ENCODE measurements at regions not wholly inside any gene's neighbourhood (a gene's known extent, or its start where the extent isn't known, plus 50 kb on each side); places are given as distances from the start of the nearest gene placed in this dataset.

DNA sequence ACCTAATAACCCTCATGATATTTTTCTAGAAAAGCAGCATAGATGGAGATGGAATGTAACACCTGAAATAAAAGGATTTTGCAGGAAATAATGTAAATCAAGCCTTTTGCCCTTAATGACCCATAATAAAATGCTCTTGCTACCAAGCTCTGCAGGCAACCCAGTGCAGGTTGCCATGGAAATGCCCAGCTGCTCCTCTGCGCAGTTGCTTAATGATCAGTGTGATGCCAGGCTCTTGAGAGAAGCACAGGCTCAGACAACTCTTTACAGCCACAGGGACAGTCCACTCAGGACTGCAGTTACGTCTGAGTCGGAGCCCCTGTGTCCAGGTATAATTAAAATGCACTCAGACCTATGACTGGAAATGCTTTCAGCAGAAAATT lies 165.5 kb downstream of the LACC1 start:
- no peak for DNase-seq
- intact Hi-C loops (cut with DNase I), result loop anchor here (5.0 kb wide), 1 partner anchor 392 kb away; no protein-coding TSS in a partner anchor
- no peaks in the 10 kb centered on the region for H3K4me1 ChIP-seq
- no peaks in the 10 kb centered on the region for H3K27me3 ChIP-seq
- no peaks in the 10 kb centered on the region for H3K36me3 ChIP-seq
- TF ChIP-seq, protein P1, sequence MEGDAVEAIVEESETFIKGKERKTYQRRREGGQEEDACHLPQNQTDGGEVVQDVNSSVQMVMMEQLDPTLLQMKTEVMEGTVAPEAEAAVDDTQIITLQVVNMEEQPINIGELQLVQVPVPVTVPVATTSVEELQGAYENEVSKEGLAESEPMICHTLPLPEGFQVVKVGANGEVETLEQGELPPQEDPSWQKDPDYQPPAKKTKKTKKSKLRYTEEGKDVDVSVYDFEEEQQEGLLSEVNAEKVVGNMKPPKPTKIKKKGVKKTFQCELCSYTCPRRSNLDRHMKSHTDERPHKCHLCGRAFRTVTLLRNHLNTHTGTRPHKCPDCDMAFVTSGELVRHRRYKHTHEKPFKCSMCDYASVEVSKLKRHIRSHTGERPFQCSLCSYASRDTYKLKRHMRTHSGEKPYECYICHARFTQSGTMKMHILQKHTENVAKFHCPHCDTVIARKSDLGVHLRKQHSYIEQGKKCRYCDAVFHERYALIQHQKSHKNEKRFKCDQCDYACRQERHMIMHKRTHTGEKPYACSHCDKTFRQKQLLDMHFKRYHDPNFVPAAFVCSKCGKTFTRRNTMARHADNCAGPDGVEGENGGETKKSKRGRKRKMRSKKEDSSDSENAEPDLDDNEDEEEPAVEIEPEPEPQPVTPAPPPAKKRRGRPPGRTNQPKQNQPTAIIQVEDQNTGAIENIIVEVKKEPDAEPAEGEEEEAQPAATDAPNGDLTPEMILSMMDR (IDR thresholded peaks at IDR 0.05), result no peak
- no peak for ATAC-seq
- no peak overlapping the region for H3K27ac ChIP-seq
- no peak overlapping the region for H3K4me3 ChIP-seq
- no peaks in the 10 kb centered on the region for H3K9me3 ChIP-seq

DNA sequence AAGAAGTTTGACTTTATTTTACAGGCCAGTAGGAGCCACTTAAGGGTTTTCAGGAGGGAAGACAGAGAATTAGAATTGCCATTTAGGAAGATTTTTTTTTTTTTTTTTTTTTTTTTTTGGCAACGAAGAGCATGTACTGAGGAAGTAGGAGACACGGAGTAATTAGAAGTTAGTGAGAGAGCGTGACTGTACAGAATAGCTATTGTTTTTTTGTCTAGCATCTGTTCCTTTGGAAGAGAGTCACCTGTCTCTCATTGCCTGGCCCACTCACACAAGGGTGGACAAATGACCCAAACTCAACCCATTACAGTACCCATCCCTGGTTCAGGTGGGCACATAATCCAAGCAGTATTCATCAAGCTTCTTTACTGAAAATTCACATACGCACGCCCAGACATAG lies 166.7 kb downstream of the LACC1 start:
- intact Hi-C loops (cut with DNase I), result loop anchor here (5.0 kb wide), 1 partner anchor 391 kb away; no protein-coding TSS in a partner anchor
- Histone ChIP-seq H3K36me3 (no peaks in the 10 kb centered on the region), H3K27me3 (no peaks in the 10 kb centered on the region), H3K4me1 (no peaks in the 10 kb centered on the region), H3K9me3 (no peaks in the 10 kb centered on the region), H3K4me3 (no peak overlapping the region), H3K27ac (no peak overlapping the region)
- TF ChIP-seq, protein P1 (IDR thresholded peaks at IDR 0.05), result no peak
- no peak for ATAC-seq
- no peak for DNase-seq

GRCh38 chr13:44048326-44048725 lies 168.6 kb downstream of the LACC1 start:
- no peaks in the 10 kb centered on the region for H3K36me3 ChIP-seq
- no peaks in the 10 kb centered on the region for H3K27me3 ChIP-seq
- DNase-seq (no peak), ATAC-seq (no peak)
- H3K27ac ChIP-seq, result no peak overlapping the region
- peaks cover 10% of the 10 kb centered on the region for H3K4me1 ChIP-seq
- TF ChIP-seq, protein P1 (IDR thresholded peaks at IDR 0.05), result peak; percentile 7
- no peak overlapping the region for H3K4me3 ChIP-seq
- H3K9me3 ChIP-seq, result no peaks in the 10 kb centered on the region
- intact Hi-C loops (cut with DNase I), result loop anchor here (5.0 kb wide), 1 partner anchor 389 kb away; no protein-coding TSS in a partner anchor

DNA sequence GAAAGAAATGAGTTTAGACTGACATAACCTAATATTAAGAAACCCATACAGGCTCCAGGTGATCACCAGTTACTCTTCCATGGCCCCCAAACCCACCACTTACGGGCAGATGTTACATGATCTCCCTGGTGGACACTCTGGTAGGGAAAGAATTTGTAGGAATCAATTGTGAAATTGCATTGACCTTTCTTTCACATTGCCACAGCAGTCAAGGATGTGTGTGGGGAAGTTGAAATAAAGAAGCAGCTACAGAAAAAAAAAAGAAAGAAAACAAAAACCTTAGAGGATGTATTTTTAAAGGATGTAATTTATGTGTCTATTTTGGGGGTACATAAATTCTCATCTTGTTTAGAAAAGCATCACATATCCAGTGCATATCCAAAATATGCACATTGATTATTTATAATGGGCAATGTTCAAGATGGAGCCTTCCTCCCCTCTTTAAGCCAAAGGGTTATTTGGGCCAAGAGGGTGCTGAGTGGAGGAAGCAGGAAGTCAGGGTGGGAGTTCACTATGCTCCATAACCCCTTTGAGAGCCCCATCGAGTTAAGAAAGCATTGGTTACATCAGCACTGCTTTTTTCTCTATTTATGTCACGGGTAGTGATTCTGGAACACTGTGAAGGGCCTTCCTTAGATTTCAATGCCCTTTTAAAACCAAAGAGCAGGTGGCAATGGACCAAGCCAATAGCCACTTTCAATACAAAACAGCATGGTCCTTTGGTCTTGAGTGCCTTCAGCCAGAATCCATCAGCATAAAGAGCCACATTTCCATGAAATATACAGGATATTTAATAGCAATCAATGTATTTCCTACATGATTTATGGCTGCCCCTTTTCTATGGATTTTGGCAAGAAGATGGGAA lies 169.6 kb downstream of the LACC1 start:
- DNase-seq (no peak), ATAC-seq (no peak)
- Histone ChIP-seq H3K27me3 (no peaks in the 10 kb centered on the region), H3K9me3 (no peaks in the 10 kb centered on the region), H3K27ac (no peak overlapping the region), H3K36me3 (no peaks in the 10 kb centered on the region), H3K4me3 (no peak overlapping the region), H3K4me1 (peaks cover 13% of the 10 kb centered on the region)
- TF ChIP-seq, protein P1 (IDR thresholded peaks at IDR 0.05), result no peak
- intact Hi-C loops (cut with DNase I), result loop anchor here (5.0 kb wide), 1 partner anchor 388 kb away; no protein-coding TSS in a partner anchor

GRCh38 chr13:44050450-44051063 lies 170.9 kb downstream of the LACC1 start:
- intact Hi-C loops (cut with DNase I), result no loop called here
- H3K4me3 ChIP-seq, result no peak overlapping the region
- peak; percentile 61 for ATAC-seq
- no peaks in the 10 kb centered on the region for H3K36me3 ChIP-seq
- no peak overlapping the region for H3K27ac ChIP-seq
- H3K27me3 ChIP-seq, result no peaks in the 10 kb centered on the region
- H3K9me3 ChIP-seq, result no peaks in the 10 kb centered on the region
- DNase-seq, result no peak
- TF ChIP-seq, protein P1 (IDR thresholded peaks at IDR 0.05), result peak; percentile 85
- peaks cover 17% of the 10 kb centered on the region for H3K4me1 ChIP-seq

Measured in upper lobe of right lung (tissue), 1 donor.